ENCODE measurements at regions not wholly inside any gene's neighbourhood (a gene's known extent, or its start where the extent isn't known, plus 50 kb on each side); places are given as distances from the start of the nearest gene placed in this dataset.

DNA sequence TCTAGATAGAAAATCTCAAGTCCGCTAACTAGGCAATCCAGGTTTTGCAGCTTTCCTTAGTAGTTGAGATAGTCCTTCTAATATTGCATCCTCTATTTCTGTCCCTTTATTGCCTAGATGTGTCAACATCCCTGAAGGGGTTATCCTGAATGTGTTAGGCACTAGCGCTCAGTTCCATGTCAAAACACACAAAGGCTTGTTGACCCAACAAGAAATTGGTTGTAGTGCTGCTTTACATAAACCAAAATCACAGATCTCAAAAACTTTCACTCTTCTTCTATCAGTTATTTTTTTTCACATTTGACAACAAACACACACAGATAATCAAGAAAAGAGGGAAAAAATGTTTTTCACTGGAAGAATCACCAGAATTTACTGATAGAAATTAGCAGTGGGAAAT, 51.4 kb upstream of the SOX2 start:
- DNase-seq (ENCODE audit: low read depth in 4 of 4, low spot score in 3 of 4): no peak

DNA sequence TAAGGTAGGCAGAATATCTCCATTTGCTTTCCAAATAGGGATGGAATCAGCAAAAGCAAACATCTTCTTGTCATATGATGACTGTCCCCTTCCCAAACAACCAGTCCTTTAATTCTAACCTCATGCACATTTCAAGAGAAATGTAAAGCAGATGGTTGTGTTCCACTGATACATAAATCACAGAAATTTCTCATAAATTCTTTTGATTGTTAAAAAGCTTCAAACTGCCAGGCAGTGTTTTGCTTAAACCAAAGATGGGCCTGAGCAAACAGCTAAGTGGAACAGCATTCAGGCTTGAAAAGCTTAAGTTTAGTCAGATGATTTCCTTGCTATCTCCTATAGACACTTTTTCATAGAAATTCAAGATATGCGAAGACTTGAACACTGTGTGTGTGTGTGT, 74.3 kb upstream of the SOX2 start:
- no peak for DNase-seq (ENCODE audit: low read depth in 4 of 4, low spot score in 3 of 4)

DNA sequence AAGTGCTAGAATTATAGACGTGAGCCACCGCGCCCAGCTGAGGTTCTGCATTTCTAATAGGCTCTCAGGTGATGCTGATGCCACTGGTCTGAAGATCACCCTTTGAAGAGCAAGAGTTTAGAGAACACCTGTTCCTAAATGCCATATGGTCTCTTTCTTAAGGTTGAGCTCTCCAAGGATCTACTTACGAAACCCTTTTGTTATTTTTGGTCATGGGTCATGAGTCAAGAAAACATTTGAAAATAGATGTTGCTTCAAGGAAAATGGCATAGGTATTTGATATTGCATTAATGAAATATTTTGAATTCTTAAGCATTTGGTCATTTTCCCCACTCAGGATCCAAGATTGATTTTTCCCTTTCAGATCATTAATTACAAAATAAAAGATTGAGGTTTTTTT, 74.7 kb upstream of the SOX2 start:
- no peak for DNase-seq (ENCODE audit: low read depth in 4 of 4, low spot score in 3 of 4)

DNA sequence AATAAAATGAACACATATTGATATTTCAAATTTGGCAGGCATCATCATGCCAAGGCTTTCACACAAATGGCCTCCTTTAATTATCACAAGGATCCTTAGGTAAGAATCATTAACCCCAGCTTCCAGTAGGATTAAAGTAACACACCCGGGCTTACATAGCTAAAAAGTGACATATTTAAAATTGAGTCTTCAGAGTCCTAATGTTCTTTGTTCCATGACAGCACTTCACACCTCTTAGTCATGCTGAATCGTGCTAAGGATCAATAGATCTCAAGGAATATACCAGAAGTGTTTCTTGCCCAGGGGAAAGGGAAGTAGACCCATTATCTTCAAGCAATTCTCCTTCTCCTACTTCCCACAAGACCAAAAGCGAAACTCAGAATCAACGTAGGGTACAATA, 76.6 kb upstream of the SOX2 start:
- DNase-seq (ENCODE audit: low read depth in 4 of 4, low spot score in 3 of 4): no peak

GRCh38 chr3:181633556-181633955, 78.2 kb upstream of the SOX2 start:
- no peak for DNase-seq (ENCODE audit: low read depth in 4 of 4, low spot score in 3 of 4)

DNA sequence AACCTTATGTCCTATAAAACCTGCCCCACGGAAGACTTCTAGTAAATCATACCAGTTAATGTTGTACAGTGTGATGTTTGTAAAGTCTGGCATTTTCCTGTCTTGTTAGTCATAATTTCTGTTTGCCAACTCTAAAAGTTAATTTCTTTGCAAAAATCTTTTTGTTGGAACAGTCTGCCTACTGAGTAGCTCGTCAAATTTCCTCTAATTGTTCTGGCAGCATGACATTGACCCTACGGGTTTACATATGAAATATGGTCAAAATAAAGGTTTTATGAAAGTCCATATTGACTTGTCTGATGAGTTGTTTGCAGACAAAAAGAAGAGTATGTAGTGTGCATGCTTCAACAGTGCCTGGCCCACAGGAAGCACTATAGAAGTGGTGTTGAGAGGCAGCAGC, 79.8 kb upstream of the SOX2 start:
- no peak for DNase-seq (ENCODE audit: low read depth in 4 of 4, low spot score in 3 of 4)

GRCh38 chr3:181630853-181631252, 80.9 kb upstream of the SOX2 start:
- DNase-seq (ENCODE audit: low read depth in 4 of 4, low spot score in 3 of 4): no peak

DNA sequence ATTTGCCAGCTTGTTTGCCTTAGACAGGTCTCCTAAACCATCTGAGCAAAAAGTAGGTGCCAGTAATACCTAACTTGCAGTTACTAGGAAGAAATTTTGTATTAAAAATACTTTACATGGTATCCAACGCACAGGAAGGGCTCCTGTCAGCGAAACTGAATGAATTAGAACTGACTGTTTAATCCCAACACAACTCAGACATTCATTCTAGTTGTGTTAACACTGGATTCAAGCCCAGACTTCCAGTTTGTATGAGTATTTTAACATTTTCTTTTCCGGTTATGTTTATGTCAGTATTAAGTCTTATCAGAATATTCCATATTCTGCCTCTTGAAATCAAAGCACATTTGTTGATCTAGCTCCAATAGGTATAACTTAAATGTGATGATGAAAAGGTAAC, 82.0 kb upstream of the SOX2 start:
- no peak for DNase-seq (ENCODE audit: low read depth in 4 of 4, low spot score in 3 of 4)

- DNase-seq (ENCODE audit: low read depth in 4 of 4, low spot score in 3 of 4): no peak
Measured at GRCh38 chr3:181629029-181629428, 82.7 kb upstream of the SOX2 start.

- DNase-seq (ENCODE audit: low read depth in 4 of 4, low spot score in 3 of 4): no peak
Measured at GRCh38 chr3:181628384-181628783, 83.3 kb upstream of the SOX2 start.

DNA sequence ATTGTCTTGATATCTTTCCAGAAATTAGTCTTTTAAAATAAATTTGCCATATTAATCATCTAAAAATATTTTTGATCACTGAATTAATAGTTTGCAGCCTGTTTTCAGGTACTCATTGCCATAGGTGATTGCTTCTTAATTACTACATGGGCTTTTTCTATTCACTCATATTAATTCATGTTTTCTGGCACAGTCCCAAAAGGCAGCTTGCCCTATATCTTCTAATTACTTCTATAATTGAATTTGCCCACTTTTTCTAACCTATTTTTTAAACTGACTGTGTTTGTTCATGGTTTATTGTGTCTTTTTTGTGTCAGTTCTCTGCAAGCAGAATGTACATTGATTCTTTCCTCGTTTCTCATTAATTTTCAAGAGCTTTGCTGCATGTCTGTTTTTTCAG, 85.7 kb upstream of the SOX2 start:
- DNase-seq (ENCODE audit: low read depth in 4 of 4, low spot score in 3 of 4): no peak

GRCh38 chr3:181623924-181624694, 87.6 kb upstream of the SOX2 start:
- peak in 2 of 4 donors; percentile 3 to 17 for DNase-seq (ENCODE audit: low read depth in 4 of 4, low spot score in 3 of 4)

GRCh38 chr3:181622365-181622764, 89.4 kb upstream of the SOX2 start:
- DNase-seq (ENCODE audit: low read depth in 4 of 4, low spot score in 3 of 4): no peak

DNA sequence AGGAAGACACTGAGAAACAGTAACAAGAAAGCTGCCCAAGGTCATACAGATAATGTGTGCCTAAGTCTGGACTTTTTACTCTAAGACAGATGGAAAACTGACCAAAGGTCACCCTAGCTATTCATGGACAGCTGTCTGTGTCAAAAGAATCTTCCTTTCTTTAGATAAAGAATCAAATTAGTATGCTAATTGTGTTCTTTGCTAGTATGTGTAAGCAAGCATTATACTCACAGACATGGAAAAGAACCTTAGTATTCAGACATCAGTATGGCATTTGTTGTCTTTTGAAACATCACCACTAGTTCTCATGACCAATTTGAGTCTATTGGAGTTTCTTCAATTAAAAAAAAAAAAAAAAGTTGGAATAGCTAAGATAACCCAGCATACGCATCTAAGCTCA, 91.8 kb upstream of the SOX2 start:
- no peak for DNase-seq (ENCODE audit: low read depth in 4 of 4, low spot score in 3 of 4)

GRCh38 chr3:181618260-181618659, 93.5 kb upstream of the SOX2 start:
- no peak for DNase-seq (ENCODE audit: low read depth in 4 of 4, low spot score in 3 of 4)

DNA sequence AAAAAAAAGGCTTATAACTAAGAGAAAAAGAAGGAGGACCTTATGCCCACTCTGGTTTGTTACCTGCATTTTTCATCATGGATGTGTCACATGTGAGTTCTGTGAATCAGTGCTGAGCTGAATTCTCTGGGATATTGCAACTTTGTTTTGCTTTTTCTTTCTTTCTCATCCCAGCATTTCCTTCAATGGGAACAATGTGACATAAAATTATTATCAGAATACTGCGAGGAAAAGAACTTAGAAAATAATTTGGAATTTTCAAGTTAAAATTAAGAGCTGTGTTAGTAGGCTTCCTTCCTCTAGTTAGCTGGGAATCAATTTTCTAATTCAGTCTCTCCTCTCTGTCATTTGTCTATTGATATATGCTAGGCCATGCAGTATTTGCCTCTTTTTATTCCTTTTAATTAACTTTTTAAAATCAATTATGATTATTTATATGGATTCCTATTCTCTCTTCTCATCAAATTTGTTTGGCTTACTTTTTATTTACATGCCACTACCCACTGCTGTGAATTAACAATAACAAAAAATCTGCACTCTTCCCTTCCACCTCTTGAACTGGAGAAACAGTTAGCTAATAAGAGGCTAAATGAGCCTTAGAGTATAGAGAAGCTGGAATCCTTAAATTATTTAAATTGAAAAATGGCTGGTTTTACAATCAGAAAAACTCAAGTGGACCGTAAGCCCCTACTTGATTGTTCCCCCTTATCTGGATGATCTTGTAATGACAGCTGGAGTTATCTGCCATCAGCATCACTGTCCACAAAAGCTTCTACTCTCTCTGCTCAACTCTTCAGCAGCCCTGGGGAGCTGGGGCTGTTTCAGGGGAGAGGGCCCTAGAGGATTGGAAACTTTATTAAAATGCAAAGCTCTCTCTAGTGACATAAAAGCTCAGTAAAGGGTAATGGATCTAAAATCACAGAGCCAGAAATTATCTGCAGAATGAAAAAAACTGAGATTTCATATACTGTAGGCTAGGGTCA, 95.3 kb upstream of the SOX2 start:
- no peak for DNase-seq (ENCODE audit: low read depth in 4 of 4, low spot score in 3 of 4)

GRCh38 chr3:181615666-181616065, 96.1 kb upstream of the SOX2 start:
- DNase-seq (ENCODE audit: low read depth in 4 of 4, low spot score in 3 of 4): no peak

DNA sequence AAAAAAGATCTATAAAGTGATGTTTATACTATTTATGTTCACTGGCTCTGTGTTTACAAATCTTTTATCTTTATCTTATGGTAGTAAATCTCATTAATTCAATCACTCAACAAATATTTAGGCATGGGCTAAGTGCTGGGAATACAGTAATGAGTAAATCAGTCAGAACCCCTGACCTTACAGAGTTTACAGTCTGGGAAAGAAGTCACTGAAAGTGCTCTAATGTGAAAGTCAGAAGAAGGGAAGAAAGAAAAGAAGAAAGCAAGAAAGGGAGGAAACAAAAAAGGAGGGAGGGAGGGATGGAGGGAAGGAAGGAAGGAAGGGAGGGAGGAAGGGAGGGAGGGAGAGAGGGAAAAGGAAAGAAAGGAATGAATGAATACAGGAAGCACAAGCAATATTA, 96.8 kb upstream of the SOX2 start:
- no peak for DNase-seq (ENCODE audit: low read depth in 4 of 4, low spot score in 3 of 4)

DNA sequence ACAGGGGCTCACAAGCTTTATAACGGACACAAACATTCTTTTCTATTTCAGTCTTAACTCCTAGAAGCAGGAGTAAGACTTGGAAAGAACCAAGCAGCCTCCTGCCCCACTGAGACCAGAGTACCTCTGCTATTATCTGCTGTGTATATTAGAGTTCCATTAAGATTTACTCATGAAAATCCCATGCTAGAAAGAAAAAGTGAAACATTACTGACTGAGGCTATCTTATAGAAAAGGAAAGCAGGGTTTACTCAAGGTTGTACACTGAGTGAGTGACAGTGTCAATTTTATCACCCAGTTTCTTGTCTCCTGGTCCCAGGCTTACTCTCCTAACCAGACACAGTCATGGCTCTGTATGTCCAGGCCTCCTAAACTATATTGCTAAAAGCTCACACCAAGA, 97.9 kb upstream of the SOX2 start:
- DNase-seq (ENCODE audit: low read depth in 4 of 4, low spot score in 3 of 4): no peak

DNA sequence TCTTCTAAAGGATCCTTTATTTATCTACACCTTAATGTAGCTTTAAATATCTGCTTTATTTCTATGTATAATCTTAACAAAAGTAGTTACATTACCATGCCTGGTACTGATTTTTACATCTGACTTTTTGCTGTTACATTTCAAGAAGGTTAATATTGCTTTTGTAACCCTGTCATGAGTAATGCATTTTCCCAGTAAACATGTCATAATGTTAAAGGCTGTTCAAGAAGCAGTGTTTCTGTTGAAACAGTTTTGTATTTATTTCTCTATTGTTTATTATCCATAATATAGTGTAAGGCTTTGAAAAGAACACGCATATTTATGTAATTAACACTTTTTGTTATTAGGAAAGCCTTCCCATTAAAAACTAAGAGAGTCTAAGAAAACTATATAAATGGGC, 98.5 kb upstream of the SOX2 start:
- DNase-seq (ENCODE audit: low read depth in 4 of 4, low spot score in 3 of 4): no peak

- DNase-seq (ENCODE audit: low read depth in 4 of 4, low spot score in 3 of 4): no peak
Measured at GRCh38 chr3:181610973-181611265, 100.8 kb upstream of the SOX2 start.
